Upper lobe of left lung (tissue), 6 donors: ENCODE measurements at regions not wholly inside any gene's neighbourhood (a gene's known extent, or its start where the extent isn't known, plus 50 kb on each side); places are given as distances from the start of the nearest gene placed in this dataset.

ENCODE experiments used
- ATAC-seq, 2 donors: fragments of 200-7000 bp; cut with Tn5 transposase; one replicate each; pipeline ENCODE4 v1.9.1; 2022; ENCODE audit warnings: mild to moderate bottlenecking in 2 of 2, moderate library complexity in 2 of 2; ENCODE audit not compliant: low FRiP score in 2 of 2
- DNase-seq, 2 donors: peaks; one replicate each; pipeline ENCODE4 v3.0.0-alpha.2; 2019 to 2020
- H3K27ac ChIP-seq, 4 donors: fragments of 200-600 bp; sonication (generic); one replicate each; pipeline ENCODE4 v1.5.1; 2016 to 2019
- H3K27me3 ChIP-seq, 4 donors: fragments of 200-600 bp; sonication (generic); one replicate each; pipeline ENCODE4 v1.5.1; 2017 to 2019
- H3K36me3 ChIP-seq, 4 donors: fragments of 200-600 bp; sonication (generic); one replicate each; pipeline ENCODE4 v1.5.1; 2016 to 2019
- H3K4me1 ChIP-seq, 4 donors: fragments of 200-600 bp; sonication (generic); one replicate each; pipeline ENCODE4 v1.5.1; 2018 to 2019
- H3K4me3 ChIP-seq, 4 donors: fragments of 200-600 bp; sonication (generic); one replicate each; pipeline ENCODE4 v1.5.1; 2017 to 2019; ENCODE audit warnings: mild to moderate bottlenecking in 2 of 4, moderate library complexity in 1 of 4
- H3K9me3 ChIP-seq, 4 donors: fragments of 200-600 bp; sonication (generic); one replicate each; pipeline ENCODE4 v1.5.1; 2018 to 2019
- EP300 ChIP-seq, 4 donors: sonication (generic); formaldehyde crosslinking; IDR thresholded peaks; one replicate each; pipeline ENCODE4 v1.5.1; 2017; ENCODE audit warnings: antibody characterized with exemption in 4 of 4, control low read depth in 2 of 4
- POLR2A ChIP-seq, 4 donors: fragments of 450-650 bp; IDR thresholded peaks; one replicate each; pipeline ENCODE4 v1.5.1; 2016 to 2017; ENCODE audit warnings: antibody characterized with exemption in 4 of 4, mild to moderate bottlenecking in 2 of 4
- POLR2AphosphoS5 ChIP-seq, 2 donors: sonication (generic); formaldehyde crosslinking; IDR thresholded peaks; one replicate each; pipeline ENCODE4 v1.5.1; 2017; ENCODE audit warnings: antibody characterized with exemption in 2 of 2
- WGBS, 2 donors: methylation state at CpG; one replicate each; pipeline ENCODE4 v1.1.5; 2017 to 2018; 5-methylcytosine and 5-hydroxymethylcytosine counted together
- TF ChIP-seq, protein P1 (sequence below), 6 experiments: fragments of 450-650 bp in 4 of 6; fragments of 200-600 bp in 2 of 6; sonication (generic) in 2 of 6; IDR thresholded peaks; one replicate each; pipeline ENCODE4 v1.5.1; 2016 to 2019; ENCODE audit warnings: antibody characterized with exemption in 6 of 6
- donor health status: DM: no; HTN: no; CAD: no; lungs with moderate emphysema.
- donor health status: DM: no; HTN: yes; CAD: no; lungs with severe emphysema.

DNA sequence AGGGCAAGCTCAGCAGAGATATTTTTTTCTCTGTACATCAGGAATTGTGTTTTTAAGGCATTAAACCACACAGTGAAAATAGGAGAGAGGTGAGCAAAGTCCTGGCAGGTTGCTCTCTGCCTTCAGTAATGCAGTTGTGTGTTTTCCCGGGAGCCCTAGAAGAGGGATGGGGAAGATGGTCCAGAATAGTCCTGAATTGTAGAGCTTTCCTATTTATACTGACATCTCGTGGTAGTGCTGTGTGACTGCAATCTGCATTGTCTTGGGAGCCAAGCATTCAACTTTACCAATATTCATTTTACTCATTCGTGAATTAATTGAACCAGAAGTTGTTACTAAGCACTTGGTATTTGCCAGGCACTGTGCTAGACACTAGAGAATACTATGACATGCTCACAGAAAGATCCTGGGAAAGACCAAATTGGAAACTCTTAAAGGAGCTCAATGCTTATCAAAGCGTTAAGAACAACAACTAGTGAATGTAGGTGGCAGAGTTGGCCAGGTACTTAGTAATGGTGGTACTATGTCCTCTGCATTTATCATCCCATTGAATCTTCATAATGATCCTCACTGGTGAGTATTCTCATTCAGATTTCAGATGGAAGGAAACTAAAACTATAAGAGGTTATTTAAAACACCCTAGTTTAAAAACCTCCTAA, 214.6 kb downstream of the TRIB2 start:
- no peaks in the 10 kb centered on the region for H3K36me3 ChIP-seq
- no peak for TF ChIP-seq EP300 (IDR thresholded peaks at IDR 0.05)
- TF ChIP-seq, protein P1, sequence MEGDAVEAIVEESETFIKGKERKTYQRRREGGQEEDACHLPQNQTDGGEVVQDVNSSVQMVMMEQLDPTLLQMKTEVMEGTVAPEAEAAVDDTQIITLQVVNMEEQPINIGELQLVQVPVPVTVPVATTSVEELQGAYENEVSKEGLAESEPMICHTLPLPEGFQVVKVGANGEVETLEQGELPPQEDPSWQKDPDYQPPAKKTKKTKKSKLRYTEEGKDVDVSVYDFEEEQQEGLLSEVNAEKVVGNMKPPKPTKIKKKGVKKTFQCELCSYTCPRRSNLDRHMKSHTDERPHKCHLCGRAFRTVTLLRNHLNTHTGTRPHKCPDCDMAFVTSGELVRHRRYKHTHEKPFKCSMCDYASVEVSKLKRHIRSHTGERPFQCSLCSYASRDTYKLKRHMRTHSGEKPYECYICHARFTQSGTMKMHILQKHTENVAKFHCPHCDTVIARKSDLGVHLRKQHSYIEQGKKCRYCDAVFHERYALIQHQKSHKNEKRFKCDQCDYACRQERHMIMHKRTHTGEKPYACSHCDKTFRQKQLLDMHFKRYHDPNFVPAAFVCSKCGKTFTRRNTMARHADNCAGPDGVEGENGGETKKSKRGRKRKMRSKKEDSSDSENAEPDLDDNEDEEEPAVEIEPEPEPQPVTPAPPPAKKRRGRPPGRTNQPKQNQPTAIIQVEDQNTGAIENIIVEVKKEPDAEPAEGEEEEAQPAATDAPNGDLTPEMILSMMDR (IDR thresholded peaks at IDR 0.05), result peak; percentile 78 to 88 (median 84)
- WGBS, 2 donors, result 20 to 28% methylated on average over 4 of the region's 4 CpGs
- no peaks in the 10 kb centered on the region for H3K27me3 ChIP-seq
- no peaks in the 10 kb centered on the region for H3K9me3 ChIP-seq
- H3K27ac ChIP-seq, result no peak overlapping the region
- DNase-seq (no peak), ATAC-seq (peak in 1 of 2 donors; percentile 90)
- no peak overlapping the region for H3K4me3 ChIP-seq
- H3K4me1 ChIP-seq, result peaks cover 0 to 8% (median 3%) of the 10 kb centered on the region in 4 donors

- Histone ChIP-seq H3K9me3 (no peaks in the 10 kb centered on the region), H3K4me1 (peaks cover 0 to 8% (median 3%) of the 10 kb centered on the region in 4 donors), H3K36me3 (no peaks in the 10 kb centered on the region), H3K27me3 (no peaks in the 10 kb centered on the region), H3K27ac (no peak overlapping the region), H3K4me3 (no peak overlapping the region)
- TF ChIP-seq, protein P1 (IDR thresholded peaks at IDR 0.05), result no peak
- TF ChIP-seq POLR2A (IDR thresholded peaks at IDR 0.05) (no peak), POLR2AphosphoS5 (IDR thresholded peaks at IDR 0.05) (no peak), EP300 (IDR thresholded peaks at IDR 0.05) (no peak)
- no peak for ATAC-seq
- DNase-seq, result no peak
- 55 to 66% methylated on average over 3 of the region's 3 CpGs for WGBS, 2 donors
Measured at GRCh38 chr2:12932192-12932591, 215.5 kb downstream of the TRIB2 start.

- DNase-seq (no peak), ATAC-seq (no peak)
- Histone ChIP-seq H3K9me3 (no peaks in the 10 kb centered on the region), H3K27ac (no peak overlapping the region), H3K27me3 (no peaks in the 10 kb centered on the region), H3K4me3 (no peak overlapping the region), H3K36me3 (no peaks in the 10 kb centered on the region), H3K4me1 (peaks cover 0 to 7% (median 2%) of the 10 kb centered on the region in 4 donors)
- WGBS, 2 donors, result 79 to 84% methylated on average over 6 of the region's 6 CpGs
- TF ChIP-seq POLR2A (IDR thresholded peaks at IDR 0.05), result no peak
- no peak for TF ChIP-seq POLR2AphosphoS5 (IDR thresholded peaks at IDR 0.05)
- TF ChIP-seq, protein P1 (IDR thresholded peaks at IDR 0.05), result no peak
- no peak for TF ChIP-seq EP300 (IDR thresholded peaks at IDR 0.05)
Measured at GRCh38 chr2:12934146-12934756, 217.5 kb downstream of the TRIB2 start.

DNA sequence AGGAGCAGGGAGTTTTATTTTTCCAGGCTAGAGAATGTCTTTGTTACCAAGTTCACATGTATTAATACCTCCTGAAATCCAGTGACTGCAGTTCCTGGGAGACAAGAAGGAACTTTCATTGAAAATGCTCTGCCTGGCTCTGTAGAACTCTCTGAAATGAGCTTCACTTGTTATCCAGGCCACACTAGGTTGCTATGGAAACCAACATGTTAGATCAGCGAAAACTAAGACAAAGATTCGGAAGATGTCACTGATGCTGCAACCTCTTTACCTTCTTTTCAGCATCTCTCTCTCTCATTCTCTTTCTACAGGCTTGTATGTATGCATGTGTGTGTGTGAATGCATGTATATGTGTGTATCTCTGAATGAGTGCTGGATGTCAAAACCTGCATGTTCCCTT, 218.5 kb downstream of the TRIB2 start:
- WGBS, 2 donors, result 82 to 85% methylated on average over 2 of the region's 2 CpGs
- TF ChIP-seq POLR2A (IDR thresholded peaks at IDR 0.05), result no peak
- TF ChIP-seq, protein P1 (IDR thresholded peaks at IDR 0.05), result no peak
- no peak for TF ChIP-seq EP300 (IDR thresholded peaks at IDR 0.05)
- TF ChIP-seq POLR2AphosphoS5 (IDR thresholded peaks at IDR 0.05), result no peak
- Histone ChIP-seq H3K36me3 (no peaks in the 10 kb centered on the region), H3K9me3 (no peaks in the 10 kb centered on the region), H3K27me3 (no peaks in the 10 kb centered on the region), H3K27ac (no peak overlapping the region), H3K4me1 (peaks cover 0 to 6% (median 2%) of the 10 kb centered on the region in 4 donors), H3K4me3 (no peak overlapping the region)
- no peak for ATAC-seq
- DNase-seq, result no peak

DNA sequence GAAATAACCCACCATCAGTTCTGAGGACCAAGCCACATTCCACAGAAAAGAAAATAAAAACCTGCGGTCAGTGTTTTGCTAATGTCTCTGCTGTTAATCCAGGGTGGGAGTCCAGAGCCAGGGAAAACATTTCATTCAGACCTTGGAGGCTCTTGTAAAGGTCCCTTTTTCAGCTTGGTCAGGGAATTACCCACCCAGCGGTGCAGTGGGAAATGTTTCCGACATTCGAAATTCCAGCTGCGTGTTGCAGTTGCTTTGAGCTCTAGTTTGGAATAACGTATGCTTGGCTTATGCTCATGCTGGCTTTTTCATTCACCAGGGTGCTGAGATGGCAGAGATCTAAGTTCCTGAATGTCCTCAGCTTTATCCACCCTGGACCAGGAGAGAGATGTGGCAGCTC, 219.1 kb downstream of the TRIB2 start:
- H3K27ac ChIP-seq, result no peak overlapping the region
- no peak for ATAC-seq
- 89 to 92% methylated on average over 6 of the region's 6 CpGs for WGBS, 2 donors

More for the DNA sequence above, 219.1 kb downstream of the TRIB2 start:
- Histone ChIP-seq H3K4me3 (no peak overlapping the region), H3K27me3 (no peaks in the 10 kb centered on the region), H3K9me3 (no peaks in the 10 kb centered on the region), H3K4me1 (peaks cover 0 to 4% (median 2%) of the 10 kb centered on the region in 4 donors), H3K36me3 (no peaks in the 10 kb centered on the region)
- no peak for DNase-seq
- TF ChIP-seq, protein P1 (IDR thresholded peaks at IDR 0.05), result no peak
- TF ChIP-seq POLR2AphosphoS5 (IDR thresholded peaks at IDR 0.05) (no peak), POLR2A (IDR thresholded peaks at IDR 0.05) (no peak), EP300 (IDR thresholded peaks at IDR 0.05) (no peak)
